ENCODE measurements at regions not wholly inside any gene's neighbourhood (a gene's known extent, or its start where the extent isn't known, plus 50 kb on each side); places are given as distances from the start of the nearest gene placed in this dataset.

- no peak for TF ChIP-seq CTCF (IDR thresholded peaks at IDR 0.05; ENCODE audit: low read depth, low read length)
- CTCF ChIA-PET, result no interaction called here
- POLR2A ChIA-PET, result no interaction called here
- H3K27me3 ChIP-seq (ENCODE audit: control insufficient read depth, insufficient read depth, low read length), result peaks cover 7% of the 10 kb centered on the region
- H3K27ac ChIP-seq (ENCODE audit: low read depth, low read length), result no peak overlapping the region
- no peak for DNase-seq (ENCODE audit: low read depth, low spot score)
- H3K4me3 ChIP-seq (ENCODE audit: low read depth, low read length), result no peak overlapping the region
- H3K9me3 ChIP-seq (ENCODE audit: control insufficient read depth, insufficient read depth, low read length), result peaks cover 4% of the 10 kb centered on the region; the same call in 1 of the 2 replicates
Measured at GRCh38 chr13:21934284-21934683, 263.4 kb downstream of the FGF9 start.

GRCh38 chr13:21936674-21937073, 265.8 kb downstream of the FGF9 start:
- no peak for TF ChIP-seq CTCF (IDR thresholded peaks at IDR 0.05; ENCODE audit: low read depth, low read length)
- POLR2A ChIA-PET, result no interaction called here
- no peaks in the 10 kb centered on the region for H3K9me3 ChIP-seq (ENCODE audit: control insufficient read depth, insufficient read depth, low read length)
- H3K27me3 ChIP-seq (ENCODE audit: control insufficient read depth, insufficient read depth, low read length), result peaks cover 7% of the 10 kb centered on the region
- H3K27ac ChIP-seq (ENCODE audit: low read depth, low read length), result no peak overlapping the region
- H3K4me3 ChIP-seq (ENCODE audit: low read depth, low read length), result no peak overlapping the region
- no peak for DNase-seq (ENCODE audit: low read depth, low spot score)
- CTCF ChIA-PET, result no interaction called here

- no peak overlapping the region for H3K4me3 ChIP-seq (ENCODE audit: low read depth, low read length)
- H3K27me3 ChIP-seq (ENCODE audit: control insufficient read depth, insufficient read depth, low read length), result peaks cover 7% of the 10 kb centered on the region
- DNase-seq (ENCODE audit: low read depth, low spot score), result no peak
- POLR2A ChIA-PET, result no interaction called here
- CTCF ChIA-PET, result no interaction called here
- no peak overlapping the region for H3K27ac ChIP-seq (ENCODE audit: low read depth, low read length)
- TF ChIP-seq CTCF (IDR thresholded peaks at IDR 0.05; ENCODE audit: low read depth, low read length), result no peak
- no peaks in the 10 kb centered on the region for H3K9me3 ChIP-seq (ENCODE audit: control insufficient read depth, insufficient read depth, low read length)
Measured at GRCh38 chr13:21938168-21938567, 267.3 kb downstream of the FGF9 start.

- H3K27ac ChIP-seq (ENCODE audit: low read depth, low read length), result no peak overlapping the region
- CTCF ChIA-PET, result no interaction called here
- H3K4me3 ChIP-seq (ENCODE audit: low read depth, low read length), result no peak overlapping the region
- POLR2A ChIA-PET, result no interaction called here
- no peaks in the 10 kb centered on the region for H3K9me3 ChIP-seq (ENCODE audit: control insufficient read depth, insufficient read depth, low read length)
- TF ChIP-seq CTCF (IDR thresholded peaks at IDR 0.05; ENCODE audit: low read depth, low read length), result no peak
- no peak for DNase-seq (ENCODE audit: low read depth, low spot score)
- peaks cover 7% of the 10 kb centered on the region for H3K27me3 ChIP-seq (ENCODE audit: control insufficient read depth, insufficient read depth, low read length)
Measured at GRCh38 chr13:21938636-21939035, 267.8 kb downstream of the FGF9 start.

GRCh38 chr13:21942061-21942460, 271.2 kb downstream of the FGF9 start:
- ChIA-PET CTCF (no interaction called here), POLR2A (no interaction called here)
- H3K4me3 ChIP-seq (ENCODE audit: low read depth, low read length), result no peak overlapping the region
- no peak for DNase-seq (ENCODE audit: low read depth, low spot score)
- H3K9me3 ChIP-seq (ENCODE audit: control insufficient read depth, insufficient read depth, low read length), result peaks cover 12% of the 10 kb centered on the region; the same call in 1 of the 2 replicates
- no peak for TF ChIP-seq CTCF (IDR thresholded peaks at IDR 0.05; ENCODE audit: low read depth, low read length)
- peaks cover 2% of the 10 kb centered on the region for H3K27me3 ChIP-seq (ENCODE audit: control insufficient read depth, insufficient read depth, low read length)
- H3K27ac ChIP-seq (ENCODE audit: low read depth, low read length), result no peak overlapping the region

Data from AG04450 (cell line).